ENCODE measurements at regions not wholly inside any gene's neighbourhood (a gene's known extent, or its start where the extent isn't known, plus 50 kb on each side); places are given as distances from the start of the nearest gene placed in this dataset.

GRCh38 chr7:32381024-32381601, 109.1 kb downstream of the LSM5 start:
- DNase-seq (no peak), ATAC-seq (no peak)
- H3K4me1 ChIP-seq, result no peaks in the 10 kb centered on the region
- H3K36me3 ChIP-seq, result no peaks in the 10 kb centered on the region
- no peak overlapping the region for H3K27ac ChIP-seq
- intact Hi-C loops (cut with DNase I; ENCODE audit: low total_unique reads) (no loop called here), in situ Hi-C loops (cut with MboI; ENCODE audit: low sequenced_read_pairs in 4 of 4) (no loop called here)
- H3K4me3 ChIP-seq, result no peak overlapping the region
- H3K9me3 ChIP-seq, result no peaks in the 10 kb centered on the region
- peaks cover 0 to 6% (median 2%) of the 10 kb centered on the region in 3 donors for H3K27me3 ChIP-seq
- no peak for TF ChIP-seq CTCF (IDR thresholded peaks at IDR 0.05 in 4 of 5, conservative IDR thresholded peaks at IDR 0.05 in 1 of 5)
- TF ChIP-seq POLR2A (IDR thresholded peaks at IDR 0.05), result no peak

GRCh38 chr7:32379510-32380112, 110.6 kb downstream of the LSM5 start:
- Histone ChIP-seq H3K4me3 (no peak overlapping the region), H3K4me1 (no peaks in the 10 kb centered on the region), H3K27me3 (peaks cover 0 to 6% (median 2%) of the 10 kb centered on the region in 3 donors), H3K36me3 (no peaks in the 10 kb centered on the region), H3K27ac (no peak overlapping the region), H3K9me3 (no peaks in the 10 kb centered on the region)
- TF ChIP-seq POLR2A (IDR thresholded peaks at IDR 0.05) (no peak), CTCF (IDR thresholded peaks at IDR 0.05 in 4 of 5, conservative IDR thresholded peaks at IDR 0.05 in 1 of 5) (no peak)
- in situ Hi-C loops (cut with MboI; ENCODE audit: low sequenced_read_pairs in 4 of 4) (no loop called here), intact Hi-C loops (cut with DNase I; ENCODE audit: low total_unique reads) (no loop called here)
- no peak for DNase-seq
- ATAC-seq, result no peak

- Histone ChIP-seq H3K4me1 (no peaks in the 10 kb centered on the region), H3K27me3 (peaks cover 0 to 6% (median 2%) of the 10 kb centered on the region in 3 donors), H3K36me3 (no peaks in the 10 kb centered on the region), H3K9me3 (no peaks in the 10 kb centered on the region), H3K27ac (no peak overlapping the region), H3K4me3 (no peak overlapping the region)
- in situ Hi-C loops (cut with MboI; ENCODE audit: low sequenced_read_pairs in 4 of 4), result no loop called here
- no peak for DNase-seq
- intact Hi-C loops (cut with DNase I; ENCODE audit: low total_unique reads), result no loop called here
- no peak for ATAC-seq
- TF ChIP-seq CTCF (IDR thresholded peaks at IDR 0.05 in 4 of 5, conservative IDR thresholded peaks at IDR 0.05 in 1 of 5), result no peak
- no peak for TF ChIP-seq POLR2A (IDR thresholded peaks at IDR 0.05)
Measured at GRCh38 chr7:32378988-32379387, 111.2 kb downstream of the LSM5 start.

- intact Hi-C loops (cut with DNase I; ENCODE audit: low total_unique reads), result no loop called here
- Histone ChIP-seq H3K4me1 (no peaks in the 10 kb centered on the region), H3K27me3 (peaks cover 0 to 2% (median 0%) of the 10 kb centered on the region in 3 donors), H3K36me3 (no peaks in the 10 kb centered on the region), H3K27ac (no peak overlapping the region), H3K4me3 (no peak overlapping the region), H3K9me3 (no peaks in the 10 kb centered on the region)
- DNase-seq (no peak), ATAC-seq (no peak)
- no peak for TF ChIP-seq CTCF (IDR thresholded peaks at IDR 0.05 in 4 of 5, conservative IDR thresholded peaks at IDR 0.05 in 1 of 5)
- no peak for TF ChIP-seq POLR2A (IDR thresholded peaks at IDR 0.05)
- in situ Hi-C loops (cut with MboI; ENCODE audit: low sequenced_read_pairs in 4 of 4), result loop anchor here in 1 of 4 donors (25.0 kb wide), 1 partner anchor 627 kb away; no protein-coding TSS in a partner anchor
Measured at GRCh38 chr7:32364581-32364980, 125.6 kb downstream of the LSM5 start.

Data from gastrocnemius medialis (tissue), 4 donors.